HG03354 (cell line): ENCODE measurements at regions not wholly inside any gene's neighbourhood (a gene's known extent, or its start where the extent isn't known, plus 50 kb on each side); places are given as distances from the start of the nearest gene placed in this dataset.
"Not testable (repeated sequence)": the region's sequence is repeated elsewhere in the genome, so short reads cannot be mapped to it uniquely, and the experiment has no call there.

Experiments
- ATAC-seq: cut with Tn5 transposase; IDR thresholded peaks from one replicate; pipeline ENCODE4 v1.9.1; 2021; ENCODE audit warnings: mild to moderate bottlenecking; ENCODE audit not compliant: unreplicated experiment, poor library complexity, severe bottlenecking

DNA sequence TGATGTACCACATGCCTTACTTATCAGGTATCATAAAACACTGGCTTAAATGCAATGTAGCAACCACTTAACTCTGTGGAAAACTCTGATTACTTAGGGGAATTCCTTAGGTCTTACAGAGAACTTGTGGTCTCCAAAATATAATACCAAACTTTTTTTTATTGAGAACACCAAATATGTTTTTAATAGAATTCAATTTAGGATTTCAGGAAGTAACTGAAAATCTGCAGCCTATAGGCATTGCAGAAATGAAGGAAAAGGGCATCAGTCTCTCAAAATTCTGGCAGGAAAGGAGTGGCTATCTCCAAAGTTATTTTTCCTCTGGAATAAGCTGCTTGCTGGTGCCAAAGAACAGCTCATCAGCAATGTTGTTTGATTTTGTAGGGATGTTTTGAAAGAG is 105.3 kb upstream of the UGP2 start:
- no peak for ATAC-seq

DNA sequence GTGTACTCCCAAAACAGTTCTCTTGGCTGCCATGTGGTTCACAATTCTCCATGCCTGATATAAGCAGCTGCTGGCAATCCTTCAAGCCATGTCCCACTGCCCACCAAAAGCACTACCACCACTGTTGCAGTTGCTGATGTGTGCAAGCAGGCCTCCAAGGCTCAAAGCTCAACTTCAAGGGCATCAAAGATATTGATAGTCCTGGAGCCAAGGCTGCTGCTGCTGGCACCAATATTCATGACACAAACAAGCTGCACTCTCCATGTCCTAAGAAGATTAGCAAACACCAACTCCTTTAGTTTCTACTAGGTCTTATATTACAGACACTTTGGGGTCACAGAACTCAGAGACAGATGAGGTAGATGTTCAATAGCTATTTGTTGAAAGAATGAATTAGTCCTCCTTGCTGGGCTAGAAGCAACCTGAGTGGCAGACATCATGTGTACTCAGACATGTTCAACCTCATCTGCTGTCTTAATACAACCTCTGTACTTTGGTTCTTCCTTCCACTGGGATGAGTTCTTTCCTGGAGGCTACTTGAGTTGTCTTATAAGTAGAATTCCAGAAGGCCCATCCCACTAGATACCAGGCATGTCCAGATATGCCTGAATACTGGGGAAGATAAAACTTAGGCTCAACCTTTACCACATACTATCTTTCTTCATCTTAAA is 104.5 kb upstream of the UGP2 start:
- no peak for ATAC-seq

DNA sequence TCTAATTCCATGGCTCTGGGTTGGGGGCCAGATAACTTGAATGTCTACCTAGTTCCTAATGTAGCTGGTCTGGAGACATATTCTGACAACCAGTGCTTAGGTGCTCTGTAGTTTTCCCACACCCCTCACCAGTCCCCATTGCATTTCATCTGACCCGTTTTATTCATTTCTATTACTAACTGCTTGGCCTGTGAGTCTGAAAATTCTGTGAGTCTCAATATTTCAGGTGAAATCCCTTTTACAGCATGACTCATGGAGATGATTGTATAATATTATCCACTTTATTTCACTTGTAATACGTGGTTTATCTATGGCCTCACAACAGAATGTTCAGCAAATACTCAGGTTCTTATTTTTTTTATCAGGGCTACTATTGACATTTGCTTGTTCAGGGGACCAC is 103.7 kb upstream of the UGP2 start:
- ATAC-seq = no peak

DNA sequence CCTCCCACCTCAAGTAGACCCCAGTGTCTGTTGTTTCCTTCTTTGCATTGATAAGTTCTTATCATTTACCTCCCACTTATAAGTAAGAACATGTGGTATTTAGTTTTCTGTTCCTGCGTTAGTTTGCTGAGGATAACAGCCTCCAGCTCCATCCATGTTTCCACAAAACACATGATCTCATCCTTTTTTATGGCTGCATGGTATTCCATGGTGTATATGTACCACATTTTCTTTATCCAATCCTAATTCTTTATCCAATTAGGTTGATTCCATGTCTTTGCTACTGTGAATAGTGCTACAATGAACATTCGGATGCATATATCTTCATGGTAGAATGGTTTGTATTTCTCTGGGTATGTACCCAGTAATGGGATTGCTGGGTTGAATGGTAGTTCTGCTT is 102.5 kb upstream of the UGP2 start:
- not testable (repeated sequence) for ATAC-seq

DNA sequence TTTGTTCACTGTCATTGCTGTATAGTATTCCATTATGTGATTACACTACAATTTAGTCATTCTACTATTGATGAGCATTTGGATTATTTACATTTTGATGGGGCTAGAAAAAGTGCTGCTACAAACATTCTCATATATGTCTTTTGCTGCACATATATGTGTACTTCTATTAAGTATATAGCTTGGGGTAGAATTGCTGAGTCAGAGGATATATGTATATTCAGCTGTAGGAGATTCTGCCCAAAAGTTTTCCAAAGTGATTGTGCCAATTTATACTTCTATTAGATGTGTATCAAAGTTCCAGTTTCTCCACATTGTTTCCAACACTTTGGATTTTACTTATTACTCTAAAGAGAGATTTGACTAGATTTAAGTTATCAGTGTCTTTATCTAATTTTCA is 101.7 kb upstream of the UGP2 start:
- no peak for ATAC-seq

DNA sequence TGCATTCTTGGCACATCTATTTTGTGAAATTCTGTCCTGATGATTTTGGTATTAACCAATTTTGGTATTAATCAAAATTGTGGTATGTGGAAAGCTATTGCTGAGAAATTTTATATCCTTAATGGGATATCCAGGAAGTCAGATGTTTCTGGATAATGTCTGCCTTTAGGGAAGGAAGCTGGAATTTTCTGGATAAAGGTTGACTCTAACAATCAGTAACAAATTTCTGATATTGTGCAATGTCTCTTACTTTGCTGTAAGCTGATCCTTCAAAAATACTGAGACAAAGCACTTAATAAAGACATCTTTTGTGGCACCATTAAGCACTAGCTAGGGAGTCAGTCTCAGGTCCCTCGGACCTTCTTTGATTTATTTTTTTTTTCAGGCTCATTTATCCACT is 100.8 kb upstream of the UGP2 start:
- ATAC-seq = no peak

DNA sequence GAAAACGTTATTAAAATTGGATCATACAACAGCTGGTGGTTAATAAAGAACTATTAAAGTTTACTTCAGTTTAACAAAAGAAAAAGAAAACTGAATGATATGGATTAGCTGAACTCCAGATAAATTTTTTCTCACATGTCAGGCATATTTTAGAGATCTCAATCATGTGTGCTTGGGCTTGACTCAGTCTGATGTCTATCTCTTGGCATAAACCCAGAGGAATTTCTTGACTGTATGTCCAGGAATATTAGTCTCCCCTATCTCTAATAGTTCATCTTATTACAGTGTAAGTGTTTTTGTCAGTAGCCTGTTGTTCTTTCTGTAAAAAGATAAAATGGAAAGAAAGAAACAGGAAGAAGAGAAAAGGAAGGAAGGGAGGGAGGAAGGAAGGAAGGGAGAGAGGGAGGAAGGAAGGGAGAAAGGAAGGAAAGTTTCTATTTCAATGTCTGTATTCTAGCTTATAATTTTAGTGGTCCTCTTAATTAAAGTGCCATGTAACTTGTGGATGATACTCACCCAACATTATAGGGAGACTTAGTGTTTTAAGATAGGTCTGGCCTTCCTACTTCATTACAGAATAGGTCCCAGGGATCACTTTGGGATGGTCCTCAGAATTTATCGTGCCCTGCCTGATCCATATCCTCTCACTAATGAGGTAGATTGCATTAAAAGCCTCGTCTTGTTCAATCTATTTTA is 99.7 kb upstream of the UGP2 start:
- ATAC-seq = no peak

DNA sequence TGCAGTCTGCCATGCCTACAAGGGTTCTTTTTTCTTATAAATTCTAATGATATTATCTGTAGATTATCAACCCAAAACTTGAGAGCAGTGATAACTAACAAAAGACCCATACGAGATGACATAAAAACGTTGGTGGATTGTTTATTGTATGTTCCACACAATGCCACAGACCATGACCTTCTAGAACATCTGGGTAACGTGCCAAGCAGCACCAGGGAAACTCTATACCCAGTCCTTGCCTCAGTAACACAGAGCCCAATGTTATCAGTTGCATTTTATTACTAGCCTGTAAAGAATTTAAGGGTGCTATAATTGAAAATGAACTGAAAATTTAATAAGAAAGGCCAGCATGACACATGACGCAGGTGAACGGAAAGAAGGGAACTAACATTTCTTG is 99.1 kb upstream of the UGP2 start:
- ATAC-seq = no peak

DNA sequence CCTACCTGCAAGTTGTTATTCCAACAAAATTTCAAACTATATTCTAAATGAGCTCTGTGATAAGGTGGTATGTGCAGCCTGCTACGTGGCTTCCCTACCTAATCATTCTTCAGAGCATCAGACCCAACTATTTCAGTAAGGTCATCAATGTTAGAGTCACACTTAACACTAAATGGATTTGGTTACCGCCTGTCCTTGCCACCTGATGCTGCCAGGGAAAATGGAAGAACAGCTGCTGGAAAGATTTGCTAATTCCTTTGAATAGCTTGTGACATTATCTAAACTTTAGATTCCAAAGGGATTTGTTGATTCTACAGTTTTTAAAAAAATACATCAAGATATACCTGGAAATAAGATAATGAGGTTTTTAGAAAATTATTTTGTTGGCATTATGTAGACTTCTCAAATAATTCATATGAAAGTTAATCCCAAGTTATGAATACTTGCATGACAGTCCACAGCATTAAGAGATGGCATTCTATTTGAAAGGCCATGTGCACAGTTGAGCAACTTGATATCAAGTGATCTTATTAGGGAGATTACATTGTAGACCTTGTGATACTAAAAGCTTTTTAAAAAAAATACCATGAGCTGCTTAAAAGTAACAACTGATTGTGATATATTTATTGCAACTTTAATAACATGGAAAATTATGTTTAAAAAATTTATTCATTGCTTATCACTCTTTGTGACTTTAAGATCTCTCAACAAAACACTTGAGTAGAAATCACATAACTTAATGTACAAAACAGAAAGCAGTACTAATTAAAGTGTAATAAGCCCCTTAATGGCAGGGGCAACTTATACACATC is 98.3 kb upstream of the UGP2 start:
- ATAC-seq = no peak

DNA sequence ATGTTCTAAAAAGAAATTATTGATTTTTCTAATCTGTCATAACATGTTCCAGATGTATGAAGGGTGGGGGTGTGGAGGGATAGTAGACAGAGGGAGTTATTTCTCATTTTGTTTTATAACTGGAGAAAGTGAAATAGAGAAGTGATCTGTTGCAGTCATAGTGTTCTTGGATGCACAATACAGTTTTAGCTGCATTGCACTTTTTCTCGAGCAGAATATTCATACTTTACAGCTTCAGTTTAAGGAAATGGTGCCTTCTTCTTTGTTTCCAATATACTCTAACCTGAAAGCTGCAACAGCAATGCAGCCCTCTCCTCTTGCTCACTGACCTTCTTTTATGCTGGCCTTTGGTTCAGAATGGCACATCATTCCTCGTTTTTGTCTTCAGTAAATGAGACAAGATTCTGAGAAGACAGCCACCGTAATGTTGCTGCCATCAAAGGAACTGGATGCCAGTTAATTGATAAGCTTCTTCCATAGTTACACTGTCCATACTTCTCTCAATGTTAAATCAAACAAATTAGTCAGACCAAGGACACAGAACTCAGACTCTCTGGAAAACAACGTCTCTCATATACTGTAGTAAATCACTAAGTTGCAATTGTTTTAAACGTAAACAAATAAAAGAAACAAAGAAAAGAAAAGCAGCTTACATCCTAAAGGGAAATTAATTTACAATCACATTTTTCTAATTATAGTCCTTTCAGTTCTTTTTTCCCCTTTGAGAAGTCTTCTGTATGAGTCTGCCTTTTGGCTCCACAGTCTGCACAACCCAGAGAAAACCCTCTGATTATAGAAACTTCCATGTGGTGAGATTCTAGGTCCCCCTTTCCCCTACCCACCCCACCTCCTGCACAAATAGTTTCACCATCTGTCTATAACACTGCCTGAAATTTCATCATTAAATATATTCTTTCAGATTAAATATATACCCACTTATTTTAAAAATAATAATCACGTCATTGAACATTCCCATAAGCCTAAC is 97.4 kb upstream of the UGP2 start:
- no peak for ATAC-seq

DNA sequence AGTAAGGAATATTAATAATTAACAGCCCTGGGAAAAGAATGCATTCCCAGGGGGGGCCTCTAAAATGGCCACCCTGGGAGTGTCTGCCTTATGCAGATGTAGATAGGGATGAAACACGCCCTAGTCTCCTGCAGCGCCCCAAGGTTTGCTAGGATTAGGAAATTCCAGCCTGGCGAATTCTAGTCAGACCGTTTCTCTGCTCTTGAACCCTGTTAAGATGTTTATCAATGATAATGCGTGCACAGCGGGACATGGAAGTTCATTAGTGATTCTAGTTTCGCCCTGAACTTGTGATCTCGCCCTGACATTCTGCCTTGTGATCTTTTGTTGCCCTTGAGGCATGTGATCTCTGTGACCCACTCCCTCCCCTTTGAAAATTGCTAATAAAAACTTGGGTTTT is 95.1 kb upstream of the UGP2 start:
- ATAC-seq = not testable (repeated sequence)

DNA sequence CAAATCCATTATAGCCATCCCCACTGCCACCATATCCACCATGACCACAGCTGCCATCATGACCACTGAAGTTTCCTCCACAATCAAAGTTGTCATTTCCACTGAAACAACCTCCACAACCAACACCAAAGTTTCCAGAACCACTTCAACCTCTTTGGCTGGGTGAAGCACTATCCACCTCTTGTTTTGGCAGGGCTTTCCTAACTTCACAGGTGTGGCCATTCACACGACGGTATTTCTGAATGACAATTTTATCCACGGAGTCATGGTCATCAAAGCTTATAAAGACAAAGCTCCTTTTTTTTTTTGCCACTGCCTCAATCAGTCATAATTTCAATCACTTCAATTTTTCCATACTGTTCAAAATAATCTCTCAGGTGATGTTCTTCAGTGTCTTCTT is 89.8 kb upstream of the UGP2 start:
- ATAC-seq = no peak

DNA sequence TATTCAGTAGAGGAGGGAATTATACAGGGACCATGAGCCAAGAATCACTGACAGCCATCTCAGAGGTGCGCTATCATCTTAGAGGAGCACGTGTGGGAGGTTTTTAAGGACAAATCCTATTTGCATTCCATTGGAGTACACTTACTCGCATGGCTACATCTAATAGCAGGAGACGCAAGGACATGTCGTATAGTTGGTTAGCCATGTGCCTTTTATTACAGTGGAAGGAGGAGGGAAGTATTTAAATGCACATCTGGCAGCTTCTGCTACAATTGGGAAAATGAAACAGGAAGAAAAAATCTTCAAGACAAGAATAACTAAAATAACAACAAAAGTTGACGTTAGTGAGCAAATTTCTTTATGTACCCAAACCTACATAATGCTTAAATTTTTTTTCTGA is 86.5 kb upstream of the UGP2 start:
- no peak for ATAC-seq

DNA sequence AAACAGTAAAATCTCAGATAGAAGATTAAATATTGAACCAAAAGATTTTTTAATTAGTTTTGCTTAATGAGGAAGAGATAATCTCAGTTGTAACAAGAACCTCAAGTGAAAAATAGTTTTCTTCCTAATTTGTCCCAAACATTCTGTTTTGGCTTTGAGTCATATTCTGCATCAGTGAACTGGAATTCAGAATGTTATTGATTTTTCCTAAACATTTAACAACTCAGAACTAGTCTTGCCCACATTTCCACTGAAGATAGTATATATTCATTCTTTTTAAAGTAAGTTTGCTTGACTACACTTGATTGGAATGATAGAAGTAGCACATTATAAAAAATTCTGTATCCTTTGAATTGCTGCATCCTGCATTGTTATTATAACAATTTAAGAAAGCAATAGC is 85.7 kb upstream of the UGP2 start:
- no peak for ATAC-seq

DNA sequence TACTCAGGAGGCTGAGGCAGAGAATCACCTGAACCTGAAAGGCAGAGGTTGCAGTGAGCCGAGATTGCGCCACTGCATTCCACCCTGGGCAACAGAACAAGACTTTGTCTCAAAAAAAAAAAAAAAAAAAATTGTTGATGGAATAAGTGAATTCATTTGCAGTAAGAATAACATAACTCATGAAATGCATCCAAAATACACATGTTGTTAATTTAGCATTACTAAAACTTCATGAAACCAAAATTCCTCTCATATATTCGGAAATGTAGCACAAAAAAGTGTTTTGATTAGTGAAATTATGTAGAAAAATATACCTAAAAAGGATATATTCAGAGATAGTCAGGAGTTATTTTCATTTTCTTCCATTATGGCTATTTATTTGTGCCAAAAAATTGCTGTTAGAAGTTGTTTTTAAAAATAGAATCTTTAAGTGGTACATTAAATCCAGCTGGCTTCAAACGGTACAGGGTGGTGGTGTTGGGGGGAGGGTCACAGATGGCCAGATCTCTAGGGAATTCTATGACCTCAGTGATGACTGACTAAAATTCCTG is 78.2 kb upstream of the UGP2 start:
- no peak for ATAC-seq

DNA sequence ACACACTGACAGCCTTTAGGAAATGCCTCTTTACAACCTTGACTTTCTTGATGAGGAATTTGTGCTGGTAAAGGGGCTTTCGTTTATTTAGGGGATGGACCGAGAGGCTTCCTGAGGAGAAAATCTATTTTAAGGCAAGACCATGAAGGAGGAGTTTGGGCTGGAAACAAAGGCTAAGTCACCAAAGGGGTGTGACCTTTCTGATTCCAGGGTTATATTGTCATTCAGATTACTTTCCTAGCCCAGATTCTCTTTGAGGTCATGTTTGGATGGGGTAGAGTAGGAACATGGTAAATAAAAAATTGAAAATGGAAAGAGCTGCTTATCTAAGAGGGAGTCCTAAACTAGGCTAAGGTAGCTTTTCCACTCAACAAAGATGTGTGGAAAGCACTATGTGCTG is 77.1 kb upstream of the UGP2 start:
- ATAC-seq = no peak

DNA sequence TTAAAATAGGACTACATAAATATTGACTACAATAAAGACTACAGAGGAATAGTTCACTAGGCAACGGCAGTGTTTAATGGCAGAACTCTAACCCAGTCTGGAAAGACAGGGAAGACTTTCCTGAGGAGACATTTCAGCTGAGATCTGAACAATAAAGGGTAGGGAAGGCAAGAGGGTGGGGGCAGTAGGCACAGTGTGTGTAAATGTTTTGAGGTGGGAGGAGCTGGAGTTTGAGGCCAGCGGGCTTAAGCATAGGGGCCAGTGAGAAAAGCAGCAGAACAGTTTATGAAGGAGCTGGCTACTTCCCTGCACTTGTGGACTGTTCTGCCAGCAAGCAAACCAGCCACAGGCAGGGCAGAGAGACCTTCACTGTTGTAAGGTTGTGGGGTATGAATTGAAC is 76.6 kb upstream of the UGP2 start:
- no peak for ATAC-seq

DNA sequence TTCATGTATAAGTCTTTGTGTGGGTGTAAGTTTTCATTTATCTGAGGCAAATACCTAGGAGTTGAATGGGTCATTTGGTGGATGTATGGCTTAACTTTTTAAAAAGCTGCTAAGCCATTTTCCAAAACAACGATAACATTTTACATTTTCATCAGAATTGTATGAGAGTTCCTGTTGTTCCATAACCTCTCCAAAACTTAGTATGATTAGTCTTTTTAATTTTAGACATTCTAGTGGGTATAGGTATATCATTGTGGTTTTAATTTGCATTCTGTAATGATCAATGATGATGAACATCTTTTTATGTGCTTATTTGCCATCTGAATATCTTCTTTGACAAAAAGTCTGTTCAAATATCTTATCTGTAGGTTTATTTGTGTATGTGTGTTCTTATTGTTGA is 74.4 kb upstream of the UGP2 start:
- no peak for ATAC-seq

DNA sequence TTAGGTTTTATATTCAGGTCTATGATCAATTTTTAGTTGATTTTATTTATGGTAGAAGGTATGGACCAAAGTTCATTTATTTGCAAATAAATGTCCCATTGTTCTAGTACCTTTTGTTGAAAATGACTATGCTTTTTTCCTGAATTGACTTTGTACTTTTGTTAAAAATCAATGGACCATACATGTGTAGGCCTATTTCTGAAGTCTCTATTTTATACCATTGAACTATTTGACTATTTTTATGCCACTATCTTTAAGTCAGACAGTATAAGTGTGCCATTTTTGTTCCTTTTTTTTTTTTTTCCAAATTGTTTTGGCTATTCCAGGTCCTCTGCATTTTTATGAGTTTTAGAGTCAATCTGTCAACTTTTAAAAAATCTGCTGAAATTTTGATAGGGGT is 73.6 kb upstream of the UGP2 start:
- no peak for ATAC-seq

DNA sequence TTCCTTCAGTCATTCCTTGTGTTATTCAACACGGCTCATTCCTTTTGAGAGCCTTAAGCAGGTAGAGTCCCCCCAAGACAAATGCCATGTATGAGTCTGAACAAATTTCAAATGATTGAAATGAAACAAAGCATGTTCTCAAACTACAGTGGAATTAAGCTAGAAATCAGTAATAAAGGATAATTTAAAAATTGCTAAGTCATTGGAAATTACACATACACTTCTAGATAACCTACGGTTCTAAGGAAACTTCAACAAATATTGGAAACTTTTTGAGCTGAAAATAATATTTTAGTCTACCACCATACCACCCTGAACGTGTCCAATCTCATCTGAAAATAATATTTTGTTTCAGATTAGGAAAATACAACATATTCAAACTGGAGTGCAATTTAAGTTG is 71.8 kb upstream of the UGP2 start:
- ATAC-seq = no peak
